Endothelial cell (in vitro differentiated cells): ENCODE measurements at regions not wholly inside any gene's neighbourhood (a gene's known extent, or its start where the extent isn't known, plus 50 kb on each side); places are given as distances from the start of the nearest gene placed in this dataset.

Source experiments
- DNase-seq: peaks from one replicate; pipeline ENCODE4 v3.0.0; 2021; ENCODE audit warnings: low spot score
- H3K27ac Mint-ChIP-seq: one replicate; pipeline ENCODE4 v1.8.0; 2021; ENCODE audit warnings: mixed read lengths, inconsistent platforms; ENCODE audit not compliant: unreplicated experiment
- H3K27me3 Mint-ChIP-seq: one replicate; pipeline ENCODE4 v1.8.0; 2021; ENCODE audit warnings: mild to moderate bottlenecking, moderate library complexity, mixed read lengths, inconsistent platforms; ENCODE audit not compliant: unreplicated experiment
- H3K36me3 Mint-ChIP-seq: one replicate; pipeline ENCODE4 v1.8.0; 2021; ENCODE audit warnings: mild to moderate bottlenecking, low read depth, mixed read lengths, inconsistent platforms; ENCODE audit not compliant: unreplicated experiment
- H3K4me1 Mint-ChIP-seq: one replicate; pipeline ENCODE4 v1.8.0; 2021; ENCODE audit warnings: mild to moderate bottlenecking, mixed read lengths, inconsistent platforms; ENCODE audit not compliant: unreplicated experiment
- H3K4me3 Mint-ChIP-seq: one replicate; pipeline ENCODE4 v1.8.0; 2021; ENCODE audit warnings: mild to moderate bottlenecking, mixed read lengths, inconsistent platforms; ENCODE audit not compliant: unreplicated experiment
- H3K9me3 Mint-ChIP-seq: one replicate; pipeline ENCODE4 v1.8.0; 2021; ENCODE audit warnings: mixed read lengths, inconsistent platforms; ENCODE audit not compliant: unreplicated experiment
- CTCF ChIP-seq: fragments of 200-600 bp; sonication (generic); IDR thresholded peaks from one replicate; pipeline ENCODE4 v1.5.0; 2021; ENCODE audit warnings: antibody characterized with exemption; ENCODE audit not compliant: unreplicated experiment

- Mint-ChIP-seq H3K36me3 (no peaks in the 10 kb centered on the region), H3K9me3 (no peaks in the 10 kb centered on the region), H3K4me1 (no peaks in the 10 kb centered on the region), H3K27ac (no peak overlapping the region), H3K27me3 (no peaks in the 10 kb centered on the region), H3K4me3 (no peak overlapping the region)
- DNase-seq: peak; percentile 64
- TF ChIP-seq CTCF: peak; percentile 82
Observed at GRCh38 chr4:64539234-64539849, 130.1 kb upstream of the TECRL start.

- no peak overlapping the region for H3K27ac Mint-ChIP-seq
- TF ChIP-seq CTCF: no peak
- no peaks in the 10 kb centered on the region for H3K4me1 Mint-ChIP-seq
- peak; percentile 6 for DNase-seq
- H3K27me3 Mint-ChIP-seq: no peaks in the 10 kb centered on the region
- H3K36me3 Mint-ChIP-seq: no peaks in the 10 kb centered on the region
- no peaks in the 10 kb centered on the region for H3K9me3 Mint-ChIP-seq
- H3K4me3 Mint-ChIP-seq: no peak overlapping the region
Observed at GRCh38 chr4:64538219-64538618, 129.0 kb upstream of the TECRL start.

- no peaks in the 10 kb centered on the region for H3K9me3 Mint-ChIP-seq
- H3K27ac Mint-ChIP-seq: no peak overlapping the region
- H3K4me1 Mint-ChIP-seq: no peaks in the 10 kb centered on the region
- H3K36me3 Mint-ChIP-seq: no peaks in the 10 kb centered on the region
- no peak for DNase-seq
- no peak for TF ChIP-seq CTCF
- H3K27me3 Mint-ChIP-seq: no peaks in the 10 kb centered on the region
- no peak overlapping the region for H3K4me3 Mint-ChIP-seq
Observed at GRCh38 chr4:64533637-64534036, 124.4 kb upstream of the TECRL start.

GRCh38 chr4:64533159-64533558 is 123.9 kb upstream of the TECRL start:
- no peaks in the 10 kb centered on the region for H3K9me3 Mint-ChIP-seq
- TF ChIP-seq CTCF: no peak
- H3K36me3 Mint-ChIP-seq: no peaks in the 10 kb centered on the region
- no peak overlapping the region for H3K27ac Mint-ChIP-seq
- H3K4me3 Mint-ChIP-seq: no peak overlapping the region
- no peaks in the 10 kb centered on the region for H3K4me1 Mint-ChIP-seq
- H3K27me3 Mint-ChIP-seq: no peaks in the 10 kb centered on the region
- DNase-seq: no peak

- Mint-ChIP-seq H3K4me3 (no peak overlapping the region), H3K27me3 (no peaks in the 10 kb centered on the region), H3K36me3 (no peaks in the 10 kb centered on the region), H3K4me1 (no peaks in the 10 kb centered on the region), H3K9me3 (no peaks in the 10 kb centered on the region), H3K27ac (no peak overlapping the region)
- no peak for TF ChIP-seq CTCF
- DNase-seq: no peak
Observed at GRCh38 chr4:64520421-64520820, 111.2 kb upstream of the TECRL start.
